Kidney tubule cell (primary cell): ENCODE measurements at regions not wholly inside any gene's neighbourhood (a gene's known extent, or its start where the extent isn't known, plus 50 kb on each side); places are given as distances from the start of the nearest gene placed in this dataset.

ENCODE experiments used
- DNase-seq: peaks from one replicate; pipeline ENCODE4 v3.0.0-alpha.2; 2018; ENCODE audit warnings: low spot score

DNA sequence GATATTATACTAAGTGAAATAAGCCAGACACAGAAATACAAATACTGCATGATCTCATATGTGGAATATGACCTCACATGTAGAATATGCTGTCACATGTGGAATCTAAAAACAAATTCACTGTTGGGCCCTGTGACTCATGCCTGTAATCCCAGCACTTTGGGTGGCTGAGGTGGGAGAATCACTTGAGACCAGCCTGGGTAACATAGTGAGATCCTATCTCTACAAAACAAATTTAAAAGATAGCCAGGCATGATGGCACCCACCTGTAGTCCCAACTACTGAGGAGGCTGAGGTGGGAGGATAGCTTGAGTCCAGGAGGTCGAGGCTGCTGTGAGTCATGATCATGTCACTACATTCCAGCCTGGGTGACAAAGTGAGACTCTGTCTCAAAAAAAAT is 160.3 kb downstream of the PTEN start:
- peak; percentile 8 for DNase-seq

DNA sequence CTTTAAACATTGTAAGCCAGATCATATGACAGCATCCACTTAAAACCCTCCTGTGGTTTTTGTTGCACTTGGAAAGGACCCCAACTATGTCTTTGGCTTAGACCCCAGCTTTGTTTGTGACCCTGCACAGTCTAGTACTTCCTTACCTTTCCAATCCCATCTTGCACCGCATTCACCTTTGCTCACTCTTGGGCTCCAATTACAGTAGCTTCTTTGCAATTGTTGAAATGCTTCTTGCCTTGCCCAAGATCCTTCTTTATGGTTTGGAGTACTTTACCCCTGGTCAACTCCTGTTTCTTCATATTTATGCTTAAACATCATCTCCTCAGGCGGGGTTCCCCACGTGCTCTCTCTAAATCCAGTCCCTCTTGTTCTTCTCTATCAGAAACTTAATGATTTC is 162.6 kb downstream of the PTEN start:
- DNase-seq = no peak

DNA sequence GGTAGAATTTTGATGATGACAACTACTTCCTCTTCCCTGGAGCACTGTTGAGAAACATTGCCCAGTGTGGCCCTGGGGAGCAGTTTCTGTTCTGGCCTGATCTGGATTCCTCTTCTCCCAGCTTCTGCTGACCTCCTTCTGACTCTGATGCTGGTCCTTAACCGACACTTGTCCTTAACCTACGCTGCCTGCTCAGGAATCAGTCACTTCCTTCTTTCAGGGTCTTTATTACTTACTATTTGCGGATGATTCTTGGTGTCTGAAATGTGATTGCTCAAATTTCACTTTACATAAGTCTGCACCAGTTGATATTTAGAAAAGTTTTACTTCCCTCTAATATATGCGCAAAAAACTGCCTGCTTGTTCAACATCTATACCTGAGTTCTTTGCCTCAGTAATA is 164.1 kb downstream of the PTEN start:
- no peak for DNase-seq

GRCh38 chr10:88028072-88028471 is 164.6 kb downstream of the PTEN start:
- no peak for DNase-seq

DNA sequence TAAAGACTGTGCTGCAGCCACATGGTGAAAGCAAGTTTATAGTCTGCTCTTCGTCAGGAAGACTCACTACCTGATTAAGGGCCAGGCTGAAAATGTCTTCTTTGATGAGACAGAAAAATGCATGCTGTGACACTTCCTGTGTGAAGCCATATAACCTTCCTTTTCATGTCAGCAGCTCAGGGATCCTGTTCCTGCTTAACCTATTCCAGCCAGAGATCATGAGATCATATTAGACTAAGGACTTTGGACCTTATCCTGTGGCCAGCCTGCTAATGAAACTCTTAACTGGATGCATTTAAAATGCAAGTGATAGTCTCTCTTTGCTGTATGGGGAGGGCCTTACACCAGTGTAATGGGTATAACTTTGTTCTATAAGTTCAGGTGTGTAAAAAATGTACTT is 165.2 kb downstream of the PTEN start:
- peak; percentile 30 for DNase-seq

GRCh38 chr10:88032566-88032965 is 169.1 kb downstream of the PTEN start:
- DNase-seq = peak; percentile 36

DNA sequence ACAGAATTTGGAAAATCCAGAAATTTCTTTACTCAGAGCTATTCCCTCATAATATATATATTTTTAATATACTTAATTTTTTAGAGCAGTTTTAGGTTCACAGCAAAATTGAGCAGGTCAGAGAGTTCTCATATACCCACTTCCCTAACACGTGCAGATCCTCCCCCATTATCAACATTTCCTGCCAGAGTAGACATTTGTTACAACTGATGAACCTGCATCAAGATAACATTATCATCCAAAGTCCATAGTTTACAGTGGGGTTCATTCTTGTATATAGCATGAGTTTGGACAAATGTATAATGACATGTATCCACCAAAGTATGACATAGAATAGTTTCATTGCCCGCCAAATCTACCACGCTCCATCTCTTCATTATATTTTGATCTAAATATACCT is 170.0 kb downstream of the PTEN start:
- DNase-seq = no peak

DNA sequence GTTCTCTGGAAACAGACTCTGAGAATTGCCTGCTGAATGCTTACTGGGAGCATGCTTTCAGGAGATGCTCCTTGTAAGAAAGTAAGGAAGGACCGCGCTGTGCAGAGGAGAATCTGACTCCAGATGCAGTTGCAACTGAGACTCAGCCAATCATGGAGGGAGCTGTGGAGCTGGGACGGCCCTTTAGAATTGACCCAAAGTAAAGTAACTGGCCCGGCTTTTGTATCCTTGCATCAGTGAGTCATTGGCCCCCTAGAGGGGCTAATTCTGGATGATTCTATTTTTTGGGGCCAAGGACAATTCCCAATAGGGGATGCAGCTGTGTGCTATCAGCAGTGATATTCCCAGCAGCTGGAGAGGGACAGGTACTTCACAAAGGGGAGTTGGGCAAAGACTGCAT is 170.4 kb downstream of the PTEN start:
- DNase-seq = no peak

GRCh38 chr10:88036126-88036525 is 172.7 kb downstream of the PTEN start:
- DNase-seq = no peak

- DNase-seq = no peak
Measured at GRCh38 chr10:88037623-88038022, 174.2 kb downstream of the PTEN start.

GRCh38 chr10:88038268-88038667 is 174.8 kb downstream of the PTEN start:
- DNase-seq = no peak

GRCh38 chr10:88039496-88040200 is 176.2 kb downstream of the PTEN start:
- DNase-seq = no peak

DNA sequence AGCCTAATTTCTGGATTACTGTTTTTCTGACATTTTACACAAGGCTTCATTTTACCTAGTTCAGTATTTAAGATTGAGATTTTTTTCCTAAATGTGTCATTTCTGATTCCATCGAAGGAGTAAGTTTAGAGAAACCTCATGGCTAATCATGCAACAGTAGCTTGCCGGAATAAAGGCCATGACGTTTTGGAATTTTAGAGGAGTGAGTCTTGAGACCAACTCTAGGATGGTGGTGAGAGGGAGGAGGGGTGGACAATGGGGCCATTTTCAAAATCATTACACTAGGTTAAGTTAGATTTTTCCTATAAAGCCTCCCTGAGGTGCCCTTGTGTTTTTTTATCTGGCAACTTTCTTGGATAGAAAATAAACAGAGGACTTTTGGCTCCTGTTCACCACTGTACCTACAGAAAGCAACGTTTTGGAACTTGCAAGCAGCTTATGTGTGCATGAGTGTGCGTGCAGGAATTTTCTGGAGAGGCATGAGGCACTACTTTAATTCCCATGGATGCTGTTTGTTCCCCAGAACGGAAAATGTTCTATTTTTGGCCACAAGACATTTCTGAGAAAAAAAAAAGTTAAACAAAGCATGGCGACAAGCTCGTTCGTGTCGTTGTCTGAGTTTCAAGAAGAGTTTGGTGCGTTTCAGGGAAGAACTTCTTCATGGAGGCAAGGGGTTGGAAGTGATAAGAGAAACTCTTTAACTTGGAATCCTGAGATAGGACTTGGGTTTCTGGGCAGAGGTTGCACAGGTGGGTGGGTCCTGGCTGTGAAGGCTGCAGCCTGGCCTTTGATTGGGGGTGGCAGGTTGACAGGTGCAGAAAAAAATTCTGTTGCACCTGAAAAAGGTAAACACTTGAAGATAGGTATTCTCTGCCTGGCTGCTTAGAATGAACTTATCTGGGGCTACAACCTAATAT is 178.1 kb downstream of the PTEN start:
- no peak for DNase-seq

GRCh38 chr10:88042160-88043100 is 179.0 kb downstream of the PTEN start:
- no peak for DNase-seq

DNA sequence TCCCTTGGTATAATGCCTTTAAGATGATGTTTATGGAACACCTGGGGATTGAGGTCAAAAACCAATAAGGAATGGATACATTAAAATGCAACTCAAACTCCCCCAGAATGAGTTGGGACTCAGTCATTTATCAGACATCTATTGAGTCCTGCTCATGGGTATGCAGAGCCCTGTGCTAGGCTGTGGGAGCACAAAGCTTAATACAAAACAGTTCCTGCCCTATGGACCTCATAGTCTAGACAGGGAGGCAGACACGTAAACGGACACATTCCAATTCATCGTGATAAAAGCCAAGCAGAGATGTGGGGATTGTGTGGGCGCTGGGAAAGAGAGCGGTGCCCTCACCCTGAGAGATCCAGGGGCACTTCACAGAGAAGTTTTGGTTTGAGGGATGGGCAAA is 181.7 kb downstream of the PTEN start:
- no peak for DNase-seq

DNA sequence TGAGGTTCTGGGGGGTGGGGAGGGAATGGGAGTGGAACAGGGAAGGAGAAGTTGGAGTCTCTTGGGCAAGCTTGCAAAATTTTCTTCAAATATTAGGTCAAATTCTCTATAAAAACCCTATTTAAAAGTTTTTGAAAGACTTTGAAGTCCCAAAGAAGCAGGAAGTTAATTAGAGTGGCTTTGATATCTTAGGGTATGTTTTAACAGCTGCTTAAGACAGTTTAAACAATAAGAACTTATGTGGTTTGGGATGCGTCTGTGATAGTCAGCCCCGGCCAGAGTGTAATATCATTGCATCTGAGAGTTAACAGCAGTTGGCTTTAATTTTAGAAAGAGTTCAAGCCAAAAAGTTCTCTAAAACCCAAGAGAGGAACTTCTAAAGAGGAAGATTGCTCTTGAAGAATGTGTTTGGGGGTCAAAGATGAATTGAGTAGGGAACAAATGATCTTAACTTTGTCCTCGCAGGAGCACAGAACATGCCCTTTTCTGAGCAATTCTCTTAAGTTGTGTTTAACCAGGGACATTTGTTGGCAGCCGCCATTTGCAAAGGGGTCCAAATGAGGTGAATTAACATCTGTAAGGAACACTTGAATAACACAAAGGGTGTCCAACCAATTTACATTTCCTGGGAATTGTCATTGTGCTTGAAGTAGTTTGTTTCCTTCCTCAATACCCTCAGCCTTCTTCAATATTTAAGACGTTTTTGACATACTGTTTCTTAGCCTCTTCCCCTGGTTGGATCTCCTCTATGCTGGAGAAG is 182.4 kb downstream of the PTEN start:
- DNase-seq = no peak

- no peak for DNase-seq
Measured at GRCh38 chr10:88047579-88047978, 184.2 kb downstream of the PTEN start.

- no peak for DNase-seq
Measured at GRCh38 chr10:88048312-88048711, 184.9 kb downstream of the PTEN start.

GRCh38 chr10:88049204-88049603 is 185.8 kb downstream of the PTEN start:
- no peak for DNase-seq

GRCh38 chr10:88057720-88058119 is 194.3 kb downstream of the PTEN start:
- DNase-seq = no peak

GRCh38 chr10:88058750-88059149 is 195.3 kb downstream of the PTEN start:
- no peak for DNase-seq

- no peak for DNase-seq
Measured at GRCh38 chr10:88059190-88059589, 195.8 kb downstream of the PTEN start.
